Osteocyte (in vitro differentiated cells): ENCODE measurements at regions not wholly inside any gene's neighbourhood (a gene's known extent, or its start where the extent isn't known, plus 50 kb on each side); places are given as distances from the start of the nearest gene placed in this dataset.

ENCODE experiments used
- DNase-seq: peaks from one replicate; pipeline ENCODE4 v3.0.0; 2021; ENCODE audit warnings: mixed read lengths; ENCODE audit not compliant: unreplicated experiment; ENCODE audit errors: extremely low spot score
- H3K27ac Mint-ChIP-seq: one replicate; pipeline ENCODE4 v1.8.0; 2021; ENCODE audit warnings: mild to moderate bottlenecking, mixed read lengths; ENCODE audit not compliant: unreplicated experiment
- H3K27me3 Mint-ChIP-seq: one replicate; pipeline ENCODE4 v1.8.0; 2021; ENCODE audit warnings: mixed read lengths; ENCODE audit not compliant: unreplicated experiment
- H3K36me3 Mint-ChIP-seq: one replicate; pipeline ENCODE4 v1.8.0; 2021; ENCODE audit warnings: mixed read lengths; ENCODE audit not compliant: unreplicated experiment
- H3K4me1 Mint-ChIP-seq: one replicate; pipeline ENCODE4 v1.8.0; 2021; ENCODE audit warnings: mixed read lengths; ENCODE audit not compliant: unreplicated experiment
- H3K4me3 Mint-ChIP-seq: one replicate; pipeline ENCODE4 v1.8.0; 2021; ENCODE audit warnings: mild to moderate bottlenecking, moderate library complexity, mixed read lengths; ENCODE audit not compliant: unreplicated experiment
- H3K9me3 Mint-ChIP-seq: one replicate; pipeline ENCODE4 v1.8.0; 2021; ENCODE audit warnings: mixed read lengths; ENCODE audit not compliant: unreplicated experiment
- CTCF ChIP-seq: fragments of 200-600 bp; sonication (generic); IDR thresholded peaks from 2 replicates; pipeline ENCODE4 v1.5.0; 2021; ENCODE audit warnings: antibody characterized with exemption, mild to moderate bottlenecking, moderate library complexity

GRCh38 chr16:65576631-65577030, 454.8 kb upstream of the CDH11 start:
- H3K27ac Mint-ChIP-seq = no peak overlapping the region
- H3K27me3 Mint-ChIP-seq = no peaks in the 10 kb centered on the region
- TF ChIP-seq CTCF = peak; percentile 21
- no peak for DNase-seq
- H3K4me3 Mint-ChIP-seq = no peak overlapping the region
- no peaks in the 10 kb centered on the region for H3K9me3 Mint-ChIP-seq
- H3K4me1 Mint-ChIP-seq = peaks cover 16% of the 10 kb centered on the region
- H3K36me3 Mint-ChIP-seq = no peaks in the 10 kb centered on the region

- no peak for TF ChIP-seq CTCF
Measured at GRCh38 chr16:65576139-65576538, 454.3 kb upstream of the CDH11 start.

GRCh38 chr16:65574326-65574966, 452.6 kb upstream of the CDH11 start:
- no peak overlapping the region for H3K27ac Mint-ChIP-seq
- DNase-seq = no peak
- H3K9me3 Mint-ChIP-seq = peaks cover 13% of the 10 kb centered on the region
- peaks cover 23% of the 10 kb centered on the region for H3K4me1 Mint-ChIP-seq
- no peak overlapping the region for H3K4me3 Mint-ChIP-seq
- H3K27me3 Mint-ChIP-seq = no peaks in the 10 kb centered on the region
- H3K36me3 Mint-ChIP-seq = no peaks in the 10 kb centered on the region
- TF ChIP-seq CTCF = no peak

More at GRCh38 chr16:65576139-65576538, 454.3 kb upstream of the CDH11 start:
- H3K4me1 Mint-ChIP-seq = peaks cover 17% of the 10 kb centered on the region
- no peaks in the 10 kb centered on the region for H3K27me3 Mint-ChIP-seq
- H3K4me3 Mint-ChIP-seq = no peak overlapping the region
- peaks cover under 1% of the 10 kb centered on the region for H3K9me3 Mint-ChIP-seq
- no peaks in the 10 kb centered on the region for H3K36me3 Mint-ChIP-seq
- no peak overlapping the region for H3K27ac Mint-ChIP-seq
- DNase-seq = no peak

GRCh38 chr16:65572156-65572555, 450.3 kb upstream of the CDH11 start:
- TF ChIP-seq CTCF = no peak
- no peak for DNase-seq
- Mint-ChIP-seq H3K9me3 (peaks cover 17% of the 10 kb centered on the region), H3K36me3 (no peaks in the 10 kb centered on the region), H3K4me3 (no peak overlapping the region), H3K27me3 (no peaks in the 10 kb centered on the region), H3K27ac (peak overlapping the region; percentile 12), H3K4me1 (peaks cover 14% of the 10 kb centered on the region)

- no peak for TF ChIP-seq CTCF
- Mint-ChIP-seq H3K36me3 (no peaks in the 10 kb centered on the region), H3K9me3 (peaks cover 17% of the 10 kb centered on the region), H3K27ac (no peak overlapping the region), H3K27me3 (no peaks in the 10 kb centered on the region), H3K4me1 (peaks cover 14% of the 10 kb centered on the region), H3K4me3 (no peak overlapping the region)
- no peak for DNase-seq
Measured at GRCh38 chr16:65570261-65570660, 448.4 kb upstream of the CDH11 start.
